OCI-LY7 (cell line): ENCODE measurements at regions not wholly inside any gene's neighbourhood (a gene's known extent, or its start where the extent isn't known, plus 50 kb on each side); places are given as distances from the start of the nearest gene placed in this dataset.

Source experiments
- CTCF ChIP-seq: fragments of 200-600 bp; sonication (generic); conservative IDR thresholded peaks from 2 replicates; pipeline ENCODE4 v1.5.1; 2014; ENCODE audit warnings: mild to moderate bottlenecking, antibody characterized with exemption, low read length, moderate library complexity, mixed read lengths
- EZH2phosphoT487 ChIP-seq: fragments of 200-600 bp; sonication (generic); IDR thresholded peaks from 2 replicates; pipeline ENCODE4 v1.6.1; 2018; ENCODE audit warnings: low read depth, borderline replicate concordance, mild to moderate bottlenecking, mixed run types, antibody characterized with exemption, low read length, moderate library complexity, mixed read lengths

- TF ChIP-seq CTCF (no peak), EZH2phosphoT487 (no peak)
Observed at GRCh38 chr13:78103936-78104335, 185.3 kb upstream of the EDNRB start.
